GM12891 (cell line): ENCODE measurements at regions not wholly inside any gene's neighbourhood (a gene's known extent, or its start where the extent isn't known, plus 50 kb on each side); places are given as distances from the start of the nearest gene placed in this dataset.

Experiments
- POLR2A ChIP-seq: IDR thresholded peaks from 2 replicates; pipeline ENCODE4 v1.6.1; 2011; ENCODE audit warnings: low read depth, low read length, control low read depth
- POLR2AphosphoS5 ChIP-seq: IDR thresholded peaks from 2 replicates; pipeline ENCODE4 v1.6.1; 2011; ENCODE audit warnings: low read depth, low read length, control low read depth

DNA sequence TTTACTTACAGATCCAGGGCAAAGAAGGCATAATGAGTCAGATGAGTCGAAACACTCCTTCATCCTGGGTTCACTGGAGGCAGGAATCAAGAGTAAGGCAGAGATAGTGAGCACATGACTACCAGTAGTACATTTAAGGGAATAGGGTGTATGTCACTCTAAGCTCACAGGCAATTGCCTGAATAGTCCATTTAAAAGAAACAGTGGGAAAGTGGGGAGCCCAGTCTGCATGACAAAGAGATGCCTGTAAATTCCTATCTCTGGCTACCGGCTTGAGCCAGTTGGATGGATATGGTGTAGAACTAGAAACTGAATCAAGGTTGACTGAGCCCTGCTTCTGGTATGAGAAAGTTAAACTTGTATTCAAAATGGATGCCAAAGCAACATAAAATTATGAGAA is 861.5 kb upstream of the ZWINT start:
- TF ChIP-seq POLR2A (no peak), POLR2AphosphoS5 (no peak)
